ENCODE measurements at regions not wholly inside any gene's neighbourhood (a gene's known extent, or its start where the extent isn't known, plus 50 kb on each side); places are given as distances from the start of the nearest gene placed in this dataset.
"Not testable (repeated sequence)": the region's sequence is repeated elsewhere in the genome, so short reads cannot be mapped to it uniquely, and the experiment has no call there.

GRCh38 chr5:154648229-154648628 lies 106.9 kb upstream of the LARP1 start:
- H3K9me3 Mint-ChIP-seq = no peaks in the 10 kb centered on the region
- peaks cover 14% of the 10 kb centered on the region for H3K4me1 Mint-ChIP-seq
- H3K27me3 Mint-ChIP-seq = peaks cover 26% of the 10 kb centered on the region
- no peak for ATAC-seq (replicated peaks; ENCODE audit: extremely low read depth, poor library complexity, severe bottlenecking)
- no peak overlapping the region for H3K27ac Mint-ChIP-seq (ENCODE audit: low read depth)
- DNase-seq (ENCODE audit: low spot score in 2 of 2) = no peak
- H3K4me3 Mint-ChIP-seq = peak overlapping the region; percentile 67
- H3K36me3 Mint-ChIP-seq (ENCODE audit: insufficient read depth) = peaks cover 2% of the 10 kb centered on the region

GRCh38 chr5:154647761-154648145 lies 107.4 kb upstream of the LARP1 start:
- ATAC-seq (replicated peaks; ENCODE audit: extremely low read depth, poor library complexity, severe bottlenecking) (no peak), DNase-seq (ENCODE audit: low spot score in 2 of 2) (no peak)
- Mint-ChIP-seq H3K4me3 (peak overlapping the region; percentile 67), H3K4me1 (peaks cover 14% of the 10 kb centered on the region), H3K27ac (ENCODE audit: low read depth) (no peak overlapping the region), H3K9me3 (no peaks in the 10 kb centered on the region), H3K27me3 (peaks cover 31% of the 10 kb centered on the region), H3K36me3 (ENCODE audit: insufficient read depth) (peaks cover 2% of the 10 kb centered on the region)

- peaks cover 2% of the 10 kb centered on the region for H3K36me3 Mint-ChIP-seq (ENCODE audit: insufficient read depth)
- H3K9me3 Mint-ChIP-seq = no peaks in the 10 kb centered on the region
- ATAC-seq (replicated peaks; ENCODE audit: extremely low read depth, poor library complexity, severe bottlenecking) (peak; percentile 48), DNase-seq (ENCODE audit: low spot score in 2 of 2) (no peak)
- peaks cover 14% of the 10 kb centered on the region for H3K4me1 Mint-ChIP-seq
- no peak overlapping the region for H3K27ac Mint-ChIP-seq (ENCODE audit: low read depth)
- H3K27me3 Mint-ChIP-seq = peaks cover 36% of the 10 kb centered on the region
- H3K4me3 Mint-ChIP-seq = peak overlapping the region; percentile 67
Measured at GRCh38 chr5:154647114-154647760, 107.9 kb upstream of the LARP1 start.

- ATAC-seq (replicated peaks; ENCODE audit: extremely low read depth, poor library complexity, severe bottlenecking) (no peak), DNase-seq (ENCODE audit: low spot score in 2 of 2) (no peak)
- Mint-ChIP-seq H3K4me1 (peaks cover 14% of the 10 kb centered on the region), H3K4me3 (peak overlapping the region; percentile 67), H3K27me3 (peaks cover 41% of the 10 kb centered on the region), H3K36me3 (ENCODE audit: insufficient read depth) (no peaks in the 10 kb centered on the region), H3K27ac (ENCODE audit: low read depth) (no peak overlapping the region), H3K9me3 (no peaks in the 10 kb centered on the region)
Measured at GRCh38 chr5:154646745-154647113, 108.4 kb upstream of the LARP1 start.

GRCh38 chr5:154644745-154645411 lies 110.3 kb upstream of the LARP1 start:
- Mint-ChIP-seq H3K4me3 (no peak overlapping the region), H3K4me1 (peaks cover 14% of the 10 kb centered on the region), H3K36me3 (ENCODE audit: insufficient read depth) (no peaks in the 10 kb centered on the region), H3K27ac (ENCODE audit: low read depth) (no peak overlapping the region), H3K27me3 (peaks cover 47% of the 10 kb centered on the region), H3K9me3 (no peaks in the 10 kb centered on the region)
- DNase-seq (ENCODE audit: low spot score in 2 of 2) = no peak
- ATAC-seq (replicated peaks; ENCODE audit: extremely low read depth, poor library complexity, severe bottlenecking) = no peak

GRCh38 chr5:154642499-154643245 lies 112.5 kb upstream of the LARP1 start:
- DNase-seq (ENCODE audit: low spot score in 2 of 2) (no peak), ATAC-seq (replicated peaks; ENCODE audit: extremely low read depth, poor library complexity, severe bottlenecking) (no peak)
- H3K9me3 Mint-ChIP-seq = no peaks in the 10 kb centered on the region
- H3K4me1 Mint-ChIP-seq = peaks cover 11% of the 10 kb centered on the region
- no peak overlapping the region for H3K4me3 Mint-ChIP-seq
- H3K27me3 Mint-ChIP-seq = peaks cover 43% of the 10 kb centered on the region
- H3K36me3 Mint-ChIP-seq (ENCODE audit: insufficient read depth) = no peaks in the 10 kb centered on the region
- no peak overlapping the region for H3K27ac Mint-ChIP-seq (ENCODE audit: low read depth)

GRCh38 chr5:154640213-154640831 lies 114.9 kb upstream of the LARP1 start:
- not testable (repeated sequence) for H3K4me3 Mint-ChIP-seq; H3K4me1 Mint-ChIP-seq; H3K36me3 Mint-ChIP-seq (ENCODE audit: insufficient read depth); DNase-seq (ENCODE audit: low spot score in 2 of 2); H3K9me3 Mint-ChIP-seq; ATAC-seq (replicated peaks; ENCODE audit: extremely low read depth, poor library complexity, severe bottlenecking); H3K27ac Mint-ChIP-seq (ENCODE audit: low read depth)
- H3K27me3 Mint-ChIP-seq = peaks cover 29% of the 10 kb centered on the region

- H3K27me3 Mint-ChIP-seq = peaks cover 18% of the 10 kb centered on the region
- H3K36me3 Mint-ChIP-seq (ENCODE audit: insufficient read depth); DNase-seq (ENCODE audit: low spot score in 2 of 2); H3K4me1 Mint-ChIP-seq; H3K9me3 Mint-ChIP-seq; H3K27ac Mint-ChIP-seq (ENCODE audit: low read depth); H3K4me3 Mint-ChIP-seq; ATAC-seq (replicated peaks; ENCODE audit: extremely low read depth, poor library complexity, severe bottlenecking): not testable (repeated sequence)
Measured at GRCh38 chr5:154636786-154637185, 118.4 kb upstream of the LARP1 start.

- not testable (repeated sequence) for H3K27ac Mint-ChIP-seq (ENCODE audit: low read depth); H3K9me3 Mint-ChIP-seq; H3K36me3 Mint-ChIP-seq (ENCODE audit: insufficient read depth); DNase-seq (ENCODE audit: low spot score in 2 of 2); H3K4me1 Mint-ChIP-seq; ATAC-seq (replicated peaks; ENCODE audit: extremely low read depth, poor library complexity, severe bottlenecking); H3K4me3 Mint-ChIP-seq
- H3K27me3 Mint-ChIP-seq = peaks cover 13% of the 10 kb centered on the region
Measured at GRCh38 chr5:154636271-154636670, 118.9 kb upstream of the LARP1 start.

GRCh38 chr5:154633744-154634143 lies 121.4 kb upstream of the LARP1 start:
- ATAC-seq (replicated peaks; ENCODE audit: extremely low read depth, poor library complexity, severe bottlenecking); H3K4me3 Mint-ChIP-seq: not testable (repeated sequence)

GRCh38 chr5:154631141-154631540 lies 124.0 kb upstream of the LARP1 start:
- Mint-ChIP-seq H3K27ac (ENCODE audit: low read depth) (no peak overlapping the region), H3K4me1 (no peaks in the 10 kb centered on the region), H3K4me3 (no peak overlapping the region), H3K27me3 (peaks cover 12% of the 10 kb centered on the region), H3K9me3 (no peaks in the 10 kb centered on the region), H3K36me3 (ENCODE audit: insufficient read depth) (no peaks in the 10 kb centered on the region)
- DNase-seq (ENCODE audit: low spot score in 2 of 2) (no peak), ATAC-seq (replicated peaks; ENCODE audit: extremely low read depth, poor library complexity, severe bottlenecking) (no peak)

More at GRCh38 chr5:154633744-154634143, 121.4 kb upstream of the LARP1 start:
- not testable (repeated sequence) for H3K9me3 Mint-ChIP-seq; DNase-seq (ENCODE audit: low spot score in 2 of 2); H3K27ac Mint-ChIP-seq (ENCODE audit: low read depth); H3K36me3 Mint-ChIP-seq (ENCODE audit: insufficient read depth); H3K4me1 Mint-ChIP-seq
- H3K27me3 Mint-ChIP-seq = peaks cover 12% of the 10 kb centered on the region

GRCh38 chr5:154630410-154630809 lies 124.8 kb upstream of the LARP1 start:
- no peak overlapping the region for H3K27ac Mint-ChIP-seq (ENCODE audit: low read depth)
- H3K9me3 Mint-ChIP-seq = no peaks in the 10 kb centered on the region
- ATAC-seq (replicated peaks; ENCODE audit: extremely low read depth, poor library complexity, severe bottlenecking) = no peak

More at GRCh38 chr5:154630410-154630809, 124.8 kb upstream of the LARP1 start:
- Mint-ChIP-seq H3K27me3 (peaks cover 12% of the 10 kb centered on the region), H3K4me1 (no peaks in the 10 kb centered on the region), H3K4me3 (no peak overlapping the region), H3K36me3 (ENCODE audit: insufficient read depth) (no peaks in the 10 kb centered on the region)
- DNase-seq (ENCODE audit: low spot score in 2 of 2) = no peak

All from central memory CD8-positive, alpha-beta T cell (primary cell).